GM19035 (cell line): ENCODE measurements at regions not wholly inside any gene's neighbourhood (a gene's known extent, or its start where the extent isn't known, plus 50 kb on each side); places are given as distances from the start of the nearest gene placed in this dataset.
"Not testable (repeated sequence)": the region's sequence is repeated elsewhere in the genome, so short reads cannot be mapped to it uniquely, and the experiment has no call there.

Experiments
- ATAC-seq: cut with Tn5 transposase; IDR thresholded peaks from one replicate; pipeline ENCODE4 v1.9.1; 2021; ENCODE audit not compliant: unreplicated experiment

DNA sequence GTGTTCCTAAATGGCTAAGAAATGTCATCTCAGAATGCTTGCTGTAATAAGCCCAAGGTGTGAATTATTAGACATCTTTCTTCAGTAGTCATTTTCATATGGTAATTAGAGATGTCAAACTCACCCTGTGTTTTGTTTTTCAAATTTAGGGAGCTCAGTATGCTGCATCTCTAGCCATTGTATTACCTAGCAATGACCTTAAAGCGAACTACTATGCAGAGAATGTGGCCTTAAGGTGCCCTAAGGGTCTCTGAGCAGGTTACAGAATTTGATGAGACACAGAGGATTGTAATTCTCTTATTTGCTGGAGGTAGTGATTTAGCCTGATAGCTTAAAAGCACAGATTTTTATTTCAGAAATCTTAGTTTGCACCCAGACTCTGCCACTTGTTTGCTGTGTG, 1052.6 kb upstream of the DDX18 start:
- ATAC-seq, result no peak

DNA sequence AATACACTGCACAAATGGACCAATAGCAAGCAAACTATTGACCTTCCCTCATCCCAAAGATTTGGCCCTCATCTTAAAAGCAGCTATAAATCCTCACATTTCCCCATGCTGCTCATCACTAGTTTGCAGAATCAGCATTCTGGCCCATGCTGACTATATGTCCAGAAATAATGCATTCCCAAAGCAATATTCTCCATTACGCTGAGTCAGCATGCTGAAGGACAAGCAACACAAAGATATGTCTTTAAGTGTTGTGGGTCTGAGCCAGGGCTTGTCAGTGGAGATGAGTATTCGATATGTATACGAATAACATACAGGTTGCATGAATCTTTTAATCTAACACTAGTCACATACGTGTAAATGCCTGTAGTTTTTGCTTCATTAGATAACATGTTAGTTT, 1045.0 kb upstream of the DDX18 start:
- ATAC-seq, result no peak

DNA sequence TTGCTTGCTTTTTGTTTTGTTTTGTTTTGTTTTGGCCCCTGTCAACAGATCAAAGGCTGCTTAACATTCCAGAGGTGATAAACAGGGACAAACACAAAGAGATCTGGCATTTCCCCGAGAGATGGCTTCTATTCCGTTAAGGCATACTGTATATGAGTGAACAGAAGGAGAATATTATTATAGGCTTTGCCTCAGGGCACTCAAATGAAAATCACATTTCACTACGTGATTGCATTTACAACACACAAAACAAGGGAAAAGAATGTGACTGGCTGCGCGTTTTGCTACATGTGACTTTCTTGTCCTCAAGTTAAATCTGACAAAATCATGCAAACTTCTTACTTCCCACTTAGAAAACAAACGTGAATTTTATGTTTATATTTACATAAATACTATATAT, 1037.9 kb upstream of the DDX18 start:
- ATAC-seq, result no peak

DNA sequence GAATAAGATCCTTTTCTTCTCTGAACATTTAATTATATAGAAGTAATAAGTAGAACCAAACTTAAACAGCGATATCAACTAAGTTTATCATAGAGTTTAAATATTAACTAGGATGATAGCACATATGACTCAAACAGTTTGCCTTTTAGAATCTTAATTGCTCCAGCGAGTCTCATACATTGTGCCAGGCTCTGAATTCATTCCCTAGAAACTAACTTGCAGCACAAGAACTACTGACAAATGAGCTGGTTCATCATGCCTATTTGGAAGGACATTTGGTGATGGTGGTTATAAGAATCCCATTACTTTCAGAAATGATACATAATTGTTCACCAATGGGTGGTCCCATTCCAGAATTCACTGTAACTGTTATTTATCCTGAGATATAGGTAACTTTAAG, 1026.6 kb upstream of the DDX18 start:
- no peak for ATAC-seq

DNA sequence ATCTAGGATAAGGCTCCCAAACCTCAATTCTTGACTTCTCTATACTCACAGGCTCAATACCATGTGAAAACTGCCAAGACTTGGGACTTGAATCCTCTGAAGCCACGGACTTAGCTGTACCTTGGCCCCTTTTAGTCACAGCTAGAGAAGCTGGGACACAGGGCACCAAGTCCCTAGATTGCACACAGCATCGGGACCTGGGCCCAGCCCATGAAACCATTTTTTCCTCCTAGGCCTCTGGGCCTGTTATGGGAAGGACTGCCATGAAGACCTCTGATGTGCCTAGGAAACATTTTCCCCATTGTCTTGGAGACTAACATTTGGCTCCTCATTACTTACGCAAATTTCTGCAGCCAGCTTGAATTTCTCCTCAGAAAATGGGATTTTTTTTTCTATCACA, 1011.8 kb upstream of the DDX18 start:
- ATAC-seq, result no peak

DNA sequence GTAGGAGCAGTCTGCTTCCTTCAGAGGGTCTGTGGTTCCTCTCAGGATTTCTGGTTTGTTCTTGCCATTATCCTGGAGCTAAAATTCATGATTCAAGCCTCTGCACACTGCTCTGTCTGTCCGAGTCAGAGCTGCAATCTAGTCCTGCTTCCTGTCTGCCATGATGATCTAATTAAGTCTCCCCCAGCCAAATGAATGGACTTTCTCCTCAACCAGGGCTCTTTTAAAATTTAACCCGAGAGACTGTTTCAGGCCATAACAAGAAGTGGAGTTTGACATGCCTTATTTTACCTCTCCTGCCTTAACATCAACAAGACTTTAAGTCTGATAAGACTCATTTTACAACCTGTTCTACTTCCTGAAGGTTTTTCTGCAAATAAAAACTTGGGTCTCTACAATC, 1009.6 kb upstream of the DDX18 start:
- ATAC-seq, result no peak

DNA sequence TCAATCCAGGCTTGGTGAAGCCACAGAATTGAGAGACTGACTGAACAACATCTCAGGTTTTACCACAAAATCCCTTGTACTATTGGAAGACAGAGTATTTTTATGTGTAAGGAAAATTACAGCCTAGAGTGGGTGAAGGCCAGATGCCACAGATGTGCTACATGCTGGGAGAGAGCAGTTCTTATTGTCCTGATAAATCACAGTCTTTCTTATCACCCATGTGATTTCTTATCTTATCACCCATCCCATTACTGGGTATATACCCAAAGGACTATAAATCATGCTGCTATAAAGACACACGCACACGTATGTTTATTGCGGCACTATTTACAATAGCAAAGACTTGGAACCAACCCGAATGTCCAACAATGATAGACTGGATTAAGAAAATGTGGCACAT, 1008.0 kb upstream of the DDX18 start:
- ATAC-seq, result not testable (repeated sequence)

DNA sequence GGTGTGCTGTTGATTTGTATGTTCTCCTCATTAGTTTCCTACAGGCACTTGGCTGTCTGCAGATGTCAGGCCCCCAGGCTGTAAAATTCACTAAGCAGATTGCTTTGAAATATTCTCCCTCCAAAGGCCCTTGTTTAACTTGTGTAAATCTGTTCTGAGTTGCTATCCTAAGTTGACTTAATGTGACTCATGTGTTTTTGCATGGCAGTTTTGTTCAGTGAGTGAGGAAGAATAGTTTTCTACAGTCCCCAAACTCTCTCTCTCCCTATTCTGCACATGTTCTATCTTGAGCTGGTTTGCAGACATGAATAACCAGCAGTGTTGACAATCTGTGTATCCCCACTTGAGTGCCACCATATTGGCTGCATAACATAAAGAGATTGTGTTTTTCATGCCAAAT, 1005.4 kb upstream of the DDX18 start:
- no peak for ATAC-seq

DNA sequence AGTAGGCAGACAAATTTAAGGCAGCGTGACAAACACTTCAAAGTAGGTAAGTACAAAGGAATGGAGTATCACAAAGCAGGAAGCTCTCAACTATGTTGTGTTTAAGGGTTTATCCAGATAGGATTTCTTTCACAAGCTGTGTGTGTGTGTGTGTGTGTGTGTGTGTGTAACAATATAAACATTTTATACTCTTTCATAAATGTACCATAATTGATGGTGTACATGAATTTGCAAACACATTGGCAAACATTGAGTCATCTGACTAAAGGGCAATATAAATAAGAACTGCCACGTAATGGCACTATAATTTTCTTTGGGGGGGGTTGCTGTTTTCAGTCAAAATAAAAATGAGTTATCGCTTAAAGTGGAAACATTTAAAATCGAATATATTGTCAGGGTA, 1004.4 kb upstream of the DDX18 start:
- no peak for ATAC-seq

DNA sequence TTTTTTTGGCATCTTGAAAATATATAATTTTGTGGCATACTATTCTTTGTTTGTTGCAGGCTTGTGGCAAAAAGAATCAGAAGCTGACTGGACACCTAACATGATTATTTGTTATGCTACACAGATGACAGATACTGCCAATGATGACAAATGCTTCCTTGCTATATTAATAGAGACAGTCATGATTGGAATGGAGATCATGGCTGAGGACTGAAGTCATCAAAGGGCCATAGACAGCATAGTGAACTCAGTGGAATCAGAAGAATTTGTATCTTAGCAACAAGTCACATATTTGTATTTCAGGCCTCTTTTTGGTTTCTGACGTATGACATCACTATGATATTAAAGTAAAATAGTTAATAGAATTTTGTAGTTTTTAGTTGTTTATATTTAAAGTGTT, 1003.8 kb upstream of the DDX18 start:
- no peak for ATAC-seq

DNA sequence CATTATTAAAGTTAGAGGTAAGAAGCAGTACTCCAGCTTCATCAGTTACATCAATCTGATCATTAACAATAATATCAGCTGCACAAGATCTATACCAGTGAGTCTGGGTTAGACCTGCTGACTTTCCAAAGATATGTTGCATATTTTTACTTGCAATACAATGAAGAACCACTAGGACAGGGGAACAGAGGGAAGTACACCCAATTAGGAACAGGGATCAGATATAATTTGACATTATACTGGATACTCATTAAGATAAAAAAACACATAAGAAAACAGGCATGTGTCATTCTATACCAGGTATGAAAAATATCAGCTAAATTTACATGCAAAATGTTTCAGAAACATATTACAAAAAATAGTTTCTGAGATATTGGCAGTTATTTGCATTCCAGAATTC, 995.1 kb upstream of the DDX18 start:
- no peak for ATAC-seq

DNA sequence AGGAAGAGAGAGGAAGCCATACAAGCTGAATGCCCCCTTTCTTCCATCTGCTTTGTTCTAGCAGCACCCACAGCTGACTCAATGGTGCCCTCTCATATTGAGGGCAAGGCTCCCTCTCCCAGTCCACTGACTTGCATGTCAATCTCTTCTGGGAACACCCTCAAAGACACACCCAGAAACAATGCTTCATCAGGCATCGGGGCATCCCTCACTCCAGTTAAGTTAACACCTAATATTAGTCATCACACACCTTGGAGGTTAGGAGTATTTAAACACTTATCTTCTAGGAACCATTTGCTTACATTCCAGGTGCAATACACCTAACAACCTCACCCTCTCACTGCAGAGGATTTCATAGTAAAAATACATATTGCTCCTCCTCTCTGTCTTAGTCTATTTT, 993.5 kb upstream of the DDX18 start:
- no peak for ATAC-seq

DNA sequence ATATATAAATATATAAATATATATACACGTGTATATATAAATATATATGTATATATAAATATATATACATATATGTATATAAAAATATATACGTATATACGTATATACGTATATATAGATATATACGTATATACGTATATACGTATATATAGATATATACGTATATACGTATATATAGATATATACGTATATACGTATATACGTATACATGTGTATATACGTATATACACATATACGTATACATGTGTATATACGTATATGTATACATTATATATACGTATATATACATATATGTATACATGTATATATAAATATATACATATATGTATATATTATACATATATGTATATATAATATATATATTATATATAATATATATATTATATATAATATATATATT, 984.9 kb upstream of the DDX18 start:
- ATAC-seq, result not testable (repeated sequence)

DNA sequence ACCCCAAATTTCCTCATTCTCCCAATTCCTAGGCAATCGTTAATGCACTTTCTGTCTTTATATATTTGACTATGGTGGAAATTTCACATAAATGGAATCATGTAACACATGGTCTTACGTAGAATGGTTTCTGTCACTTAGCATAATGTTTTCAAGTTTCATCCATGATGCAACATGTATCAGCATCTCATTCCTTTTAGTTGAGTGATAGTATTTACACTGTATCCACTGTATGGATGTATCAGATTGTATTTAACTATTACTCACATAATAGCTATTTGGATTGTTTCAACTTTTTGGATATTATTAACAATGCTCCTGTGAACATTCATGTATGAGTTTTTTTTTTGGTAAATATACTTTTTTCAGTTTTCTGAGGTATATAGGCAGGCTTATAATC, 982.3 kb upstream of the DDX18 start:
- ATAC-seq, result no peak

DNA sequence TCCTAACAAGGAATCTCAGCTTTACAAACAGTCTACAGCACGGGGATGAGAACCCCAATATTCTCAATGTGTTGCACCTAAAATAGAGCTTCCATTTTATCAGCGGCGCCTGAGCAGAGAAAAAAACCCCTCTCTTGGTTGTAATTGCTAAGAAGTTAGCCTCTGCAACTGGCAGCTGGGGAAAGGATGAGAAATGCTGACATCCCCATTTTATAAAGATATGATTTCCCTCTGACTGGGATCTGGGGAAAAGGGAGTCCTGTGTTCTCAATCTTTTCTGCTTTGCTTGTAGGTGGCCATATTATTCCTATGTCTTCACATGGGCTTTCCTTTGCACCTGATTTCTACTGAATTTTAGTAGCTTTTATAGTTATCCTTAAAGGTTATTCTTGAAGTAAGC, 981.4 kb upstream of the DDX18 start:
- ATAC-seq, result no peak

DNA sequence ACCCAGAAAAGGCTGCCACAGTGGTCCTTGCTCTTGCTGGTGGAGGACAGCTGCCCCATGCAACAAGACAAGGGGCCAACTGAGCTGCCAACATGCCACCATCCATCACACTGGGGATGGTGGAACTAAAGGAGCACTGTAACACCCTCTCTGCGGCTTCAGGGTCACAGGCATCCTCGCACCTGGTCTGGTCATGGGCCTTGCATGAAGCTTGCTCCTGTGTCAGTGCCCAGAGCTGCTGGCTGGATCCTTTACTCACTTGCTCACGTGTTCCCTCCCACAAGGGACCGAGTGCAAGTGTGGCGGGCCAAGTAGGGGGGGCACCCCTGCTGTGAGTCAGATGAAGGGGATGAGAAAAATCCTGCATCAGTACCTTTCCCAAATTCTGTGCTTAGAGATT, 972.3 kb upstream of the DDX18 start:
- no peak for ATAC-seq

DNA sequence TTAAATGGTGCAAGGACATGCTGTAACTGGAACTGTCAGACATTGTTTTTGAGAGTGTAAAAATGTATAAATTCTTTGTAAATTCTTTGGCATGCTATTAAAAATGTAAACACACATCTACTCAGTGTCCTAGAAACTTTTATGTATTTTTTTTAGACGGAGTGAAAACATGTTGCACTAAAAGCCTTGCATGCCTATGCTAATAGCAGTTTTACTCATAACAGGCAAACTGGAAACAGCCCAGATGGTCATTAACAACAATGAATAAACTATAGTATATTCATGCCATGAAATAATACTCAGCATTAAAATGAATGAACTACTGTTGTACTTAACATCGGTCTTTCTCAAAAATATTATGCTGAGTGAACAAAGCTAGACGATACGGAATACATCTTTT, 954.8 kb upstream of the DDX18 start:
- no peak for ATAC-seq

DNA sequence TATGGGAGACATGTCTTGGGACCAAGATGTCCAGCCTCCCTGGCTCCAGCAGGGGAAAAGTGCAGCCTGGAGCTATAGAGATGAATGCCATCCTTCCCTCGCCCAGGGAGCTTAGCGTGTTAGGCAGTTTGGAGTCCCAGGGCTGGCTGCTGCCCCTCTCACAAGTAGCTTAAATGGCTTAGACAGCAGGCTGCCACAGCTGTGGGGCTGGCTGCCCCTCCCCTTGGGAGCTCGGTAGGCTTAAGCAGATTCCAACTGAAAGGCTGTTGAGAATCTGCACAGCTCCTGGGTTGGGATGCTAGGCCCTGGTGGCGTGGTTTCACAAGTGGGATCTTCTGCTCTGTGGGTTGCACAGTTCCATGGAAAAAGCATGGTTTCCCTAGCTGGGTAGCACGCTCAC, 940.5 kb upstream of the DDX18 start:
- ATAC-seq, result no peak

DNA sequence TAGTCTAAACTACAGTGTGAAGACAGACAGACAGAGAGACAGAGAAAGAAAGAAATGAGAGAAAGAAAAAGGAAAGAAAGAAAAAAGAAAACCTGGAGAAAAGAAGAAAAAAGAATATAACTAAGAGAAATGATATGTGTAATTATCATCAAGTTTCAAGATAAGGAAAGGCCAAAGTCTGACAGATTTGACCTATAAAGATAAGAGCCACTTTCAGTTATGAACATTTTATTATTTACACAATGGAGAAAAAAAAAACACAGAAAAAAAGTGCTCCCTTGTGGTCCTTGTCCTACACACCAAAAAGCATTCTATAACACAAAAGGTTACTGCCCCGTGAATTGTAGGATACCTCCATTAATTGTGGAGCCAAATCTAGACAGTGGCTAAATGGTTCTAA, 937.2 kb upstream of the DDX18 start:
- ATAC-seq, result no peak

DNA sequence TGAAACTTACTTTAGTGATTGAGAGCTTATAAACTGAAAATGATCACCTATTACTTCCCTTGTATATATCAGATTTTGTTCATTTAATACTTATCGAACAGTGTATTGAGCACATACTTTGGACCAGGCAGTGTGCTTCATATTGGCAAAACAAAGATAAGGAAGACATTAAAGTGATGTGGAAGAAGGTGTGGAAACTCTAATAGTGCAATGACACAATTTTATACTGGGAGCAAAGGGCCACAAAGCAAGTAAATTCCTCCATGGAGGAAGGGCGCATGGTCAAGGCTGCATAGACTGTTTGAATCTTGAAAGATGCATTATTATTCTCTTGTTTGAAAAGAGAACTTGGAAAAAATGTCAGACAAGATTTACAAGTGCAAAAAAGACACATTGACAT, 936.5 kb upstream of the DDX18 start:
- ATAC-seq, result no peak

DNA sequence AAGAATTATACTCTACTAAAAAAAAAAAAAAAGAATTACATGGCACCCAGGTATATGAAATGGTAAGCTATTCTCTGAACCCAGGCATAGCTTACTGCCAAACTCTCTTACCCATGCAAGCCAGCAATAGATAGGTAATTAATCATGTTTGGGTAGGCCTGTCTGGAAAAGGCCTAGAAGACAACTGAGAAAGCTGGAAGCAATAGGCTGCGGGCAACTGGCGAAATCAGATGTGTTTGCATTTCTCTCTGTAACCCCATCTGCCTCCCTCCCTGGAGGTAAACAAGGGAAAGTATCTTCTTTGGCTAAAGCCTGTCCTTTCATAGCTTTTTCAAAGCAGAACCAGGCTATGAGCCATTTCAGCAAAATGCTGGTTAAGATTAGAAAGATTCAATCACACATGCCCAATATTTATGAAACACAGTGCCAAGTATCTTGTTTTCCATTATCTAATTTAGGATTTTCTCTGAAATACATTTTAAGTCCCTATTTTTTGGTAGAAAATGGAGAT, 934.8 kb upstream of the DDX18 start:
- no peak for ATAC-seq

DNA sequence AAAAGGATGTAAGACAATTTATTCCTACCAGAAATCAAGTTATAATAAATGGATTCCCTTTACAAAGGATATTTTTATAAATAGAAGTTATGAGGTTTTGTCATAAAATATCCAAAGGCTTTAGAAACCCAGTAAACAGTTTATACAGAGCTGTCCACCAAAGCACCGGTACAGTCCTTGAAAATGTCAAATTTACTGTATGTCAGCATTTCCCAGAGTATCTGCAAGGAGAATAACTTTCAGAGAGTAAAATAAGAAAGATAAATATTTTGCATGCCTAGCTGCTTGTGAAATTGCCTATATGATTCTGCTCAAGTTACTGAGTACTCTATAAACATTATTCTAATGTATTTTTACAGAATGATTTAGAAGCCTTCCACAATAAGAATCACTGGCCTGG, 923.3 kb upstream of the DDX18 start:
- ATAC-seq, result no peak

DNA sequence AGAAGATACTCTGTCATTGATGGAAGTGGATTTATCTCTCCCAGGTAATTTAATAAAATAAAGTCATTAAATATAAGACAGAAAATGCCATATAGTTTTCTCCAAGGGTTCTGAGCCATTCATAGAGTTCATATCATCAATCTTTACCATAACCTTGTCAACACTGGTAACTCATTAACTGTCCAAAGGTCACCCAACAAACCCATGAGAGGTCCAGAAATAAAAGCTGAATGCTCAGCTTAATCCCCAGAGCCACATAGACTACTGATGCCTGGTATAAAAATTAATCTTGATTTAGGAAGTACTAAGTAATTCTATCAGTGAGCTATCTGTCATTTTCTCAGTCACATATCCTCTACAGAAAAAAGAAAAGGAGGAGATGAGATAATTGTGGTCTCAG, 903.0 kb upstream of the DDX18 start:
- ATAC-seq, result no peak

DNA sequence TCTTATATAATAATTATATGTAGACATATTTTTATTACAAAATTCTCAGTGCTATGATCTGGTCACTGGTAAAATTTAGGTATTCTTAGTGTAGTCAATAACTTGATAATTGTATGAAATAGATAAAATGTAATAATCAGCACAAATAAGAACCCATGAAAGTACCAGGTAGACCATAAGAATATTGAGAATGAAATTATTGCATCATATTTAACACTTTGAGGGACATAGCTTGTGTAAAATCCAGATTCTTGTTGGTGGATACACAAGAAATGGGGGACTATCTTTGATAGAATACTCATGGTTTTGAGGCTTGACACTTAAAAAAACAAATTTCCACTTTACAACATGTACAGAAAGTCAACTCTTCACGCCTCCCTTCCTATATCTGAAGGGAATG, 898.8 kb upstream of the DDX18 start:
- no peak for ATAC-seq
